T-helper 2 cell (primary cell): ENCODE measurements at regions not wholly inside any gene's neighbourhood (a gene's known extent, or its start where the extent isn't known, plus 50 kb on each side); places are given as distances from the start of the nearest gene placed in this dataset.

Experiments
- DNase-seq, 5 experiments: peaks; one replicate each; pipeline versions ENCODE4 v3.0.0 to v3.0.0-alpha.2; 2012 to 2022

GRCh38 chr4:1572964-1573720, 111.0 kb downstream of the FAM53A start:
- no peak for DNase-seq

GRCh38 chr4:1572521-1572920, 111.6 kb downstream of the FAM53A start:
- peak in 1 of 5 experiments; percentile 1 for DNase-seq

GRCh38 chr4:1572010-1572385, 112.1 kb downstream of the FAM53A start:
- no peak for DNase-seq

GRCh38 chr4:1571165-1572009, 112.7 kb downstream of the FAM53A start:
- peak in 1 of 5 experiments; percentile 1 for DNase-seq

- peak in 1 of 5 experiments; percentile 2 for DNase-seq
These were observed 113.6 kb downstream of the FAM53A start for GRCh38 chr4:1570291-1571164.

- peak in 2 of 5 experiments; percentile 1 to 3 for DNase-seq
These were observed 114.5 kb downstream of the FAM53A start for GRCh38 chr4:1569461-1570151.

GRCh38 chr4:1568855-1569460, 115.2 kb downstream of the FAM53A start:
- peak in 2 of 5 experiments; percentile 2 to 3 for DNase-seq

- peak in 3 of 5 experiments; percentile 7 to 22 (median 8) for DNase-seq
These were observed 116.1 kb downstream of the FAM53A start for GRCh38 chr4:1567808-1568581.

- DNase-seq = peak in 1 of 5 experiments; percentile 4
These were observed 116.7 kb downstream of the FAM53A start for GRCh38 chr4:1567519-1567807.

- peak in 2 of 5 experiments; percentile 1 to 8 for DNase-seq
These were observed 117.1 kb downstream of the FAM53A start for GRCh38 chr4:1566838-1567518.

GRCh38 chr4:1566301-1566837, 117.7 kb downstream of the FAM53A start:
- DNase-seq = peak in 2 of 5 experiments; percentile 8 to 12

GRCh38 chr4:1565598-1566295, 118.4 kb downstream of the FAM53A start:
- DNase-seq = peak in 4 of 5 experiments; percentile 7 to 22 (median 15)

GRCh38 chr4:1564535-1565375, 119.4 kb downstream of the FAM53A start:
- peak in 1 of 5 experiments; percentile 3 for DNase-seq

- DNase-seq = no peak
These were observed 120.2 kb downstream of the FAM53A start for GRCh38 chr4:1563768-1564485.

GRCh38 chr4:1563241-1563640, 120.9 kb downstream of the FAM53A start:
- no peak for DNase-seq

- no peak for DNase-seq
These were observed 121.3 kb downstream of the FAM53A start for GRCh38 chr4:1562771-1563170.

GRCh38 chr4:1562371-1562770, 121.7 kb downstream of the FAM53A start:
- no peak for DNase-seq
